ENCODE measurements at regions not wholly inside any gene's neighbourhood (a gene's known extent, or its start where the extent isn't known, plus 50 kb on each side); places are given as distances from the start of the nearest gene placed in this dataset.

DNA sequence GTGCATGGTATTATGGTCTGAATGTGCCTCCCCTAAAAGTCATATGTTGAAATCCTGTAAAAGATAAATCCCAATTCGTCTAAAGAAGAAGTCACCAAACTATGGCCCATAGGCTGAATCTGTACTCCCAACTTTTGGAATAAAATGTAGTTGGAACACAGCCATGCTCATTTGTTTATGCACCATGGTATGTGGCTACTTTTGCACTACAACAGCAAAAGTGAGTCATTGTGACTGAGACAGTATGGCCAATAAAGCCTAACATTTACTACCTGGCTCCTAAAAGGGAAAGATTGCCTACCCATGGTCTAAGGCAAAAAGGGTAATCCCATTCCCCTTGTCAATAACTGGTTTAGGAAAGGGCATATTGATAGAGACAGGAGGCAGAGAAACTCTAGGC, 101.8 kb downstream of the LRIG3 start:
- TF ChIP-seq, protein P1, sequence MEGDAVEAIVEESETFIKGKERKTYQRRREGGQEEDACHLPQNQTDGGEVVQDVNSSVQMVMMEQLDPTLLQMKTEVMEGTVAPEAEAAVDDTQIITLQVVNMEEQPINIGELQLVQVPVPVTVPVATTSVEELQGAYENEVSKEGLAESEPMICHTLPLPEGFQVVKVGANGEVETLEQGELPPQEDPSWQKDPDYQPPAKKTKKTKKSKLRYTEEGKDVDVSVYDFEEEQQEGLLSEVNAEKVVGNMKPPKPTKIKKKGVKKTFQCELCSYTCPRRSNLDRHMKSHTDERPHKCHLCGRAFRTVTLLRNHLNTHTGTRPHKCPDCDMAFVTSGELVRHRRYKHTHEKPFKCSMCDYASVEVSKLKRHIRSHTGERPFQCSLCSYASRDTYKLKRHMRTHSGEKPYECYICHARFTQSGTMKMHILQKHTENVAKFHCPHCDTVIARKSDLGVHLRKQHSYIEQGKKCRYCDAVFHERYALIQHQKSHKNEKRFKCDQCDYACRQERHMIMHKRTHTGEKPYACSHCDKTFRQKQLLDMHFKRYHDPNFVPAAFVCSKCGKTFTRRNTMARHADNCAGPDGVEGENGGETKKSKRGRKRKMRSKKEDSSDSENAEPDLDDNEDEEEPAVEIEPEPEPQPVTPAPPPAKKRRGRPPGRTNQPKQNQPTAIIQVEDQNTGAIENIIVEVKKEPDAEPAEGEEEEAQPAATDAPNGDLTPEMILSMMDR (IDR thresholded peaks at IDR 0.05; ENCODE audit: low read length) = no peak
- no peak for TF ChIP-seq EZH2 (IDR thresholded peaks at IDR 0.05; ENCODE audit: borderline replicate concordance, low read length)
